22Rv1 (cell line): ENCODE measurements at regions not wholly inside any gene's neighbourhood (a gene's known extent, or its start where the extent isn't known, plus 50 kb on each side); places are given as distances from the start of the nearest gene placed in this dataset.

Source experiments
- CTCF ChIP-seq: fragments of 450-650 bp; IDR thresholded peaks from 2 replicates; pipeline ENCODE4 v1.5.1; 2017; ENCODE audit warnings: mild to moderate bottlenecking
- ZFX ChIP-seq: fragments of 450-650 bp; IDR thresholded peaks from 2 replicates; pipeline ENCODE4 v1.6.1; 2017; ENCODE audit warnings: antibody characterized with exemption, borderline replicate concordance

- TF ChIP-seq CTCF, result no peak
- no peak for TF ChIP-seq ZFX
Measured at GRCh38 chr3:152607179-152607578, 227.8 kb upstream of the P2RY1 start.
